MG63 (cell line): ENCODE measurements at regions not wholly inside any gene's neighbourhood (a gene's known extent, or its start where the extent isn't known, plus 50 kb on each side); places are given as distances from the start of the nearest gene placed in this dataset.

Source experiments
- DNase-seq: peaks from one replicate; pipeline ENCODE4 v3.0.0-alpha.2; 2020
- H3K27me3 ChIP-seq: fragments of 250-450 bp; sonication (Bioruptor Pico); 2 replicates; pipeline ENCODE4 v1.5.1; 2020; ENCODE audit warnings: mild to moderate bottlenecking, moderate library complexity
- H3K36me3 ChIP-seq: fragments of 250-450 bp; sonication (Bioruptor Pico); 2 replicates; pipeline ENCODE4 v1.5.1; 2020; ENCODE audit warnings: mild to moderate bottlenecking, moderate library complexity
- H3K4me3 ChIP-seq: fragments of 250-450 bp; sonication (Bioruptor Pico); 2 replicates; pipeline ENCODE4 v1.5.1; 2020; ENCODE audit warnings: mild to moderate bottlenecking, moderate library complexity
- H3K9me3 ChIP-seq: fragments of 250-450 bp; sonication (Bioruptor Pico); 2 replicates; pipeline ENCODE4 v1.5.1; 2020; ENCODE audit warnings: mild to moderate bottlenecking, moderate library complexity

GRCh38 chr12:108040947-108041346 lies 88.1 kb upstream of the WSCD2 start:
- Histone ChIP-seq H3K36me3 (no peaks in the 10 kb centered on the region), H3K4me3 (no peak overlapping the region), H3K9me3 (no peaks in the 10 kb centered on the region), H3K27me3 (no peaks in the 10 kb centered on the region; the same call in 1 of the 2 replicates)
- DNase-seq: no peak

GRCh38 chr12:108043286-108043685 lies 85.8 kb upstream of the WSCD2 start:
- H3K4me3 ChIP-seq: no peak overlapping the region
- no peaks in the 10 kb centered on the region for H3K9me3 ChIP-seq
- H3K27me3 ChIP-seq: no peaks in the 10 kb centered on the region; the same call in 1 of the 2 replicates
- H3K36me3 ChIP-seq: no peaks in the 10 kb centered on the region
- DNase-seq: no peak

GRCh38 chr12:108043750-108044533 lies 85.1 kb upstream of the WSCD2 start:
- H3K9me3 ChIP-seq: no peaks in the 10 kb centered on the region
- DNase-seq: no peak
- H3K36me3 ChIP-seq: no peaks in the 10 kb centered on the region
- no peak overlapping the region for H3K4me3 ChIP-seq
- no peaks in the 10 kb centered on the region; the same call in 1 of the 2 replicates for H3K27me3 ChIP-seq

GRCh38 chr12:108046135-108046534 lies 83.0 kb upstream of the WSCD2 start:
- no peaks in the 10 kb centered on the region for H3K9me3 ChIP-seq
- no peak for DNase-seq
- no peak overlapping the region for H3K4me3 ChIP-seq
- H3K27me3 ChIP-seq: no peaks in the 10 kb centered on the region; the same call in 1 of the 2 replicates
- no peaks in the 10 kb centered on the region for H3K36me3 ChIP-seq

GRCh38 chr12:108046650-108047049 lies 82.4 kb upstream of the WSCD2 start:
- no peak for DNase-seq
- Histone ChIP-seq H3K36me3 (no peaks in the 10 kb centered on the region), H3K9me3 (no peaks in the 10 kb centered on the region), H3K4me3 (no peak overlapping the region), H3K27me3 (no peaks in the 10 kb centered on the region; the same call in 1 of the 2 replicates)

- no peak overlapping the region for H3K4me3 ChIP-seq
- no peaks in the 10 kb centered on the region for H3K36me3 ChIP-seq
- no peaks in the 10 kb centered on the region for H3K9me3 ChIP-seq
- DNase-seq: no peak
- H3K27me3 ChIP-seq: no peaks in the 10 kb centered on the region; the same call in 1 of the 2 replicates
Measured at GRCh38 chr12:108047071-108047550, 82.0 kb upstream of the WSCD2 start.

GRCh38 chr12:108048686-108049085 lies 80.4 kb upstream of the WSCD2 start:
- DNase-seq: no peak
- Histone ChIP-seq H3K36me3 (no peaks in the 10 kb centered on the region), H3K4me3 (no peak overlapping the region), H3K27me3 (no peaks in the 10 kb centered on the region; the same call in 1 of the 2 replicates), H3K9me3 (no peaks in the 10 kb centered on the region)

GRCh38 chr12:108050696-108051095 lies 78.4 kb upstream of the WSCD2 start:
- H3K36me3 ChIP-seq: no peaks in the 10 kb centered on the region
- H3K27me3 ChIP-seq: no peaks in the 10 kb centered on the region; the same call in 1 of the 2 replicates
- H3K9me3 ChIP-seq: no peaks in the 10 kb centered on the region
- DNase-seq: no peak
- no peak overlapping the region for H3K4me3 ChIP-seq

GRCh38 chr12:108052260-108052659 lies 76.8 kb upstream of the WSCD2 start:
- no peak for DNase-seq
- H3K36me3 ChIP-seq: no peaks in the 10 kb centered on the region
- H3K27me3 ChIP-seq: no peaks in the 10 kb centered on the region
- H3K9me3 ChIP-seq: no peaks in the 10 kb centered on the region
- H3K4me3 ChIP-seq: no peak overlapping the region

GRCh38 chr12:108053512-108053911 lies 75.6 kb upstream of the WSCD2 start:
- Histone ChIP-seq H3K36me3 (no peaks in the 10 kb centered on the region), H3K4me3 (no peak overlapping the region), H3K9me3 (no peaks in the 10 kb centered on the region), H3K27me3 (no peaks in the 10 kb centered on the region)
- DNase-seq: no peak

- no peaks in the 10 kb centered on the region for H3K36me3 ChIP-seq
- H3K27me3 ChIP-seq: no peaks in the 10 kb centered on the region
- no peak for DNase-seq
- H3K4me3 ChIP-seq: no peak overlapping the region
- H3K9me3 ChIP-seq: no peaks in the 10 kb centered on the region
Measured at GRCh38 chr12:108054496-108054895, 74.6 kb upstream of the WSCD2 start.

GRCh38 chr12:108055141-108055540 lies 73.9 kb upstream of the WSCD2 start:
- no peaks in the 10 kb centered on the region for H3K27me3 ChIP-seq
- DNase-seq: no peak

GRCh38 chr12:108060067-108060466 lies 69.0 kb upstream of the WSCD2 start:
- Histone ChIP-seq H3K27me3 (no peaks in the 10 kb centered on the region; the same call in 1 of the 2 replicates), H3K36me3 (no peaks in the 10 kb centered on the region), H3K4me3 (no peak overlapping the region), H3K9me3 (no peaks in the 10 kb centered on the region)
- no peak for DNase-seq

More at GRCh38 chr12:108055141-108055540, 73.9 kb upstream of the WSCD2 start:
- no peaks in the 10 kb centered on the region for H3K9me3 ChIP-seq
- no peaks in the 10 kb centered on the region for H3K36me3 ChIP-seq
- H3K4me3 ChIP-seq: no peak overlapping the region

- Histone ChIP-seq H3K27me3 (no peaks in the 10 kb centered on the region; the same call in 1 of the 2 replicates), H3K36me3 (no peaks in the 10 kb centered on the region), H3K4me3 (no peak overlapping the region), H3K9me3 (no peaks in the 10 kb centered on the region)
- DNase-seq: no peak
Measured at GRCh38 chr12:108060903-108061302, 68.2 kb upstream of the WSCD2 start.

GRCh38 chr12:108063192-108063591 lies 65.9 kb upstream of the WSCD2 start:
- Histone ChIP-seq H3K4me3 (no peak overlapping the region), H3K27me3 (peaks cover under 1% of the 10 kb centered on the region; the same call in 1 of the 2 replicates), H3K9me3 (no peaks in the 10 kb centered on the region), H3K36me3 (no peaks in the 10 kb centered on the region)
- DNase-seq: no peak

GRCh38 chr12:108065069-108065468 lies 64.0 kb upstream of the WSCD2 start:
- no peak for DNase-seq
- Histone ChIP-seq H3K36me3 (no peaks in the 10 kb centered on the region), H3K9me3 (no peaks in the 10 kb centered on the region), H3K4me3 (no peak overlapping the region), H3K27me3 (peaks cover 2% of the 10 kb centered on the region; the same call in 1 of the 2 replicates)

GRCh38 chr12:108066583-108067577 lies 62.2 kb upstream of the WSCD2 start:
- Histone ChIP-seq H3K27me3 (peaks cover 2% of the 10 kb centered on the region; the same call in 1 of the 2 replicates), H3K9me3 (no peaks in the 10 kb centered on the region), H3K4me3 (no peak overlapping the region), H3K36me3 (no peaks in the 10 kb centered on the region)
- DNase-seq: no peak
